GM23338 (cell line): ENCODE measurements at regions not wholly inside any gene's neighbourhood (a gene's known extent, or its start where the extent isn't known, plus 50 kb on each side); places are given as distances from the start of the nearest gene placed in this dataset.

Source experiments
- CREB1 ChIP-seq: fragments of 250-450 bp; sonication (Bioruptor Pico); IDR thresholded peaks from 2 replicates; pipeline ENCODE4 v1.5.0; 2020; ENCODE audit warnings: low read depth, mild to moderate bottlenecking, moderate library complexity
- EZH2 ChIP-seq: fragments of 200-600 bp; sonication (generic); IDR thresholded peaks from one replicate; pipeline ENCODE4 v1.8.0; 2017; ENCODE audit warnings: antibody characterized with exemption, mild to moderate bottlenecking, low read depth; ENCODE audit not compliant: unreplicated experiment
- EZH2phosphoT487 ChIP-seq: fragments of 200-600 bp; sonication (generic); IDR thresholded peaks from one replicate; pipeline ENCODE4 v1.8.1; 2018; ENCODE audit warnings: antibody characterized with exemption; ENCODE audit not compliant: unreplicated experiment
- JUNB ChIP-seq: IDR thresholded peaks from one replicate; pipeline ENCODE4 v1.6.1; 2016; ENCODE audit warnings: antibody characterized with exemption; ENCODE audit not compliant: unreplicated experiment
- NANOG ChIP-seq: IDR thresholded peaks from 2 replicates; pipeline ENCODE4 v1.6.1; 2016; ENCODE audit warnings: antibody characterized with exemption, borderline replicate concordance
- POLR2AphosphoS5 ChIP-seq: IDR thresholded peaks from 2 replicates; pipeline ENCODE4 v1.6.1; 2016; ENCODE audit warnings: antibody characterized with exemption, low read depth
- STAT1 ChIP-seq: IDR thresholded peaks from one replicate; pipeline ENCODE4 v1.6.1; 2016; ENCODE audit warnings: antibody characterized with exemption; ENCODE audit not compliant: unreplicated experiment
- ZNF114 ChIP-seq: fragments of 250-450 bp; sonication (Bioruptor Pico); IDR thresholded peaks from 2 replicates; pipeline ENCODE4 v1.5.0; 2020; ENCODE audit warnings: mild to moderate bottlenecking, moderate library complexity
- ZNF331 ChIP-seq: fragments of 250-450 bp; sonication (Bioruptor Pico); IDR thresholded peaks from 2 replicates; pipeline ENCODE4 v1.5.0; 2020; ENCODE audit warnings: low read depth, mild to moderate bottlenecking, moderate library complexity
- TF ChIP-seq, protein P1 (sequence below), 2 experiments: fragments of 200-600 bp in 1 of 2; sonication (generic) in 1 of 2; conservative IDR thresholded peaks; 2 replicates each; pipeline versions ENCODE4 v1.5.1 to v1.6.1; 2016 to 2017; ENCODE audit warnings: antibody characterized with exemption in 2 of 2, low read depth in 2 of 2, mild to moderate bottlenecking in 2 of 2, moderate library complexity in 1 of 2
- TF ChIP-seq, protein P2 (sequence below): IDR thresholded peaks from one replicate; pipeline ENCODE4 v1.6.1; 2018; ENCODE audit warnings: antibody characterized with exemption; ENCODE audit not compliant: unreplicated experiment
- TF ChIP-seq, protein P3 (sequence below): IDR thresholded peaks from 2 replicates; pipeline ENCODE4 v1.6.1; 2016; ENCODE audit warnings: antibody characterized with exemption

DNA sequence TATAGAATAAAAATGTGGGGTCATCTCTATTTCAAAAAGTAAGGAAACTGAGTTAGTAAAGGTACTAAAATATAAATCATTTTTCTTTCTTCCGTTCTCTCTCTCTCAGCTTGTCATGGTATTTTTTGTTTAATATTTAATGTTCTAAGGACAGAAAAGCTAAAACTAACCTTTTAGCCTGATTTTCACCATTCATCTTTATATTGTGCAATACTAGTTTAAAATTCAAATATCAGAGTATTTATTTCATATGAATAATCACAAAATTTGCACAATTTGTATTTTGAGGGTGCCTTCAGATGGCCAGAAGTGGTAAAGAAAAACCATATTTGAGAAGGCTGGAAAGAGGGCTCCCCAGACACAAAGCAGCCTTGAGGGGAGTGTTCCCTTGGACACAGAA lies 197.6 kb upstream of the AR start:
- TF ChIP-seq, protein P1, sequence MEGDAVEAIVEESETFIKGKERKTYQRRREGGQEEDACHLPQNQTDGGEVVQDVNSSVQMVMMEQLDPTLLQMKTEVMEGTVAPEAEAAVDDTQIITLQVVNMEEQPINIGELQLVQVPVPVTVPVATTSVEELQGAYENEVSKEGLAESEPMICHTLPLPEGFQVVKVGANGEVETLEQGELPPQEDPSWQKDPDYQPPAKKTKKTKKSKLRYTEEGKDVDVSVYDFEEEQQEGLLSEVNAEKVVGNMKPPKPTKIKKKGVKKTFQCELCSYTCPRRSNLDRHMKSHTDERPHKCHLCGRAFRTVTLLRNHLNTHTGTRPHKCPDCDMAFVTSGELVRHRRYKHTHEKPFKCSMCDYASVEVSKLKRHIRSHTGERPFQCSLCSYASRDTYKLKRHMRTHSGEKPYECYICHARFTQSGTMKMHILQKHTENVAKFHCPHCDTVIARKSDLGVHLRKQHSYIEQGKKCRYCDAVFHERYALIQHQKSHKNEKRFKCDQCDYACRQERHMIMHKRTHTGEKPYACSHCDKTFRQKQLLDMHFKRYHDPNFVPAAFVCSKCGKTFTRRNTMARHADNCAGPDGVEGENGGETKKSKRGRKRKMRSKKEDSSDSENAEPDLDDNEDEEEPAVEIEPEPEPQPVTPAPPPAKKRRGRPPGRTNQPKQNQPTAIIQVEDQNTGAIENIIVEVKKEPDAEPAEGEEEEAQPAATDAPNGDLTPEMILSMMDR (conservative IDR thresholded peaks at IDR 0.05; ENCODE audit: low read depth in 2 of 2) = no peak
- no peak for TF ChIP-seq STAT1
- no peak for TF ChIP-seq POLR2AphosphoS5
- no peak for TF ChIP-seq EZH2phosphoT487
- TF ChIP-seq ZNF331 (CRISPR knock-in tag) = no peak
- no peak for TF ChIP-seq EZH2
- TF ChIP-seq JUNB = no peak
- TF ChIP-seq, protein P2, sequence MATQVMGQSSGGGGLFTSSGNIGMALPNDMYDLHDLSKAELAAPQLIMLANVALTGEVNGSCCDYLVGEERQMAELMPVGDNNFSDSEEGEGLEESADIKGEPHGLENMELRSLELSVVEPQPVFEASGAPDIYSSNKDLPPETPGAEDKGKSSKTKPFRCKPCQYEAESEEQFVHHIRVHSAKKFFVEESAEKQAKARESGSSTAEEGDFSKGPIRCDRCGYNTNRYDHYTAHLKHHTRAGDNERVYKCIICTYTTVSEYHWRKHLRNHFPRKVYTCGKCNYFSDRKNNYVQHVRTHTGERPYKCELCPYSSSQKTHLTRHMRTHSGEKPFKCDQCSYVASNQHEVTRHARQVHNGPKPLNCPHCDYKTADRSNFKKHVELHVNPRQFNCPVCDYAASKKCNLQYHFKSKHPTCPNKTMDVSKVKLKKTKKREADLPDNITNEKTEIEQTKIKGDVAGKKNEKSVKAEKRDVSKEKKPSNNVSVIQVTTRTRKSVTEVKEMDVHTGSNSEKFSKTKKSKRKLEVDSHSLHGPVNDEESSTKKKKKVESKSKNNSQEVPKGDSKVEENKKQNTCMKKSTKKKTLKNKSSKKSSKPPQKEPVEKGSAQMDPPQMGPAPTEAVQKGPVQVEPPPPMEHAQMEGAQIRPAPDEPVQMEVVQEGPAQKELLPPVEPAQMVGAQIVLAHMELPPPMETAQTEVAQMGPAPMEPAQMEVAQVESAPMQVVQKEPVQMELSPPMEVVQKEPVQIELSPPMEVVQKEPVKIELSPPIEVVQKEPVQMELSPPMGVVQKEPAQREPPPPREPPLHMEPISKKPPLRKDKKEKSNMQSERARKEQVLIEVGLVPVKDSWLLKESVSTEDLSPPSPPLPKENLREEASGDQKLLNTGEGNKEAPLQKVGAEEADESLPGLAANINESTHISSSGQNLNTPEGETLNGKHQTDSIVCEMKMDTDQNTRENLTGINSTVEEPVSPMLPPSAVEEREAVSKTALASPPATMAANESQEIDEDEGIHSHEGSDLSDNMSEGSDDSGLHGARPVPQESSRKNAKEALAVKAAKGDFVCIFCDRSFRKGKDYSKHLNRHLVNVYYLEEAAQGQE = no peak
- no peak for TF ChIP-seq ZNF114
- TF ChIP-seq, protein P3, sequence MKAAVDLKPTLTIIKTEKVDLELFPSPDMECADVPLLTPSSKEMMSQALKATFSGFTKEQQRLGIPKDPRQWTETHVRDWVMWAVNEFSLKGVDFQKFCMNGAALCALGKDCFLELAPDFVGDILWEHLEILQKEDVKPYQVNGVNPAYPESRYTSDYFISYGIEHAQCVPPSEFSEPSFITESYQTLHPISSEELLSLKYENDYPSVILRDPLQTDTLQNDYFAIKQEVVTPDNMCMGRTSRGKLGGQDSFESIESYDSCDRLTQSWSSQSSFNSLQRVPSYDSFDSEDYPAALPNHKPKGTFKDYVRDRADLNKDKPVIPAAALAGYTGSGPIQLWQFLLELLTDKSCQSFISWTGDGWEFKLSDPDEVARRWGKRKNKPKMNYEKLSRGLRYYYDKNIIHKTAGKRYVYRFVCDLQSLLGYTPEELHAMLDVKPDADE = no peak
- TF ChIP-seq CREB1 (CRISPR knock-in tag) = no peak
- TF ChIP-seq NANOG = no peak
